Fibroblast of the conjunctiva (primary cell): ENCODE measurements at regions not wholly inside any gene's neighbourhood (a gene's known extent, or its start where the extent isn't known, plus 50 kb on each side); places are given as distances from the start of the nearest gene placed in this dataset.

Experiments used
- DNase-seq: peaks from one replicate; pipeline ENCODE4 v3.0.0-alpha.2; 2010; ENCODE audit warnings: low read depth

- DNase-seq: no peak
These were observed 128.7 kb upstream of the TLE3 start for GRCh38 chr15:70226337-70226980.

- no peak for DNase-seq
These were observed 127.7 kb upstream of the TLE3 start for GRCh38 chr15:70225416-70225815.

GRCh38 chr15:70222606-70223005 lies 124.9 kb upstream of the TLE3 start:
- DNase-seq: no peak

- DNase-seq: no peak
These were observed 122.9 kb upstream of the TLE3 start for GRCh38 chr15:70220490-70221096.

GRCh38 chr15:70219966-70220365 lies 122.2 kb upstream of the TLE3 start:
- no peak for DNase-seq

- DNase-seq: no peak
These were observed 121.7 kb upstream of the TLE3 start for GRCh38 chr15:70219256-70219895.

- DNase-seq: no peak
These were observed 119.8 kb upstream of the TLE3 start for GRCh38 chr15:70217226-70218160.

- DNase-seq: no peak
These were observed 118.2 kb upstream of the TLE3 start for GRCh38 chr15:70215951-70216350.

GRCh38 chr15:70214941-70215635 lies 117.4 kb upstream of the TLE3 start:
- DNase-seq: no peak

- DNase-seq: no peak
These were observed 116.6 kb upstream of the TLE3 start for GRCh38 chr15:70214276-70214675.

- no peak for DNase-seq
These were observed 116.1 kb upstream of the TLE3 start for GRCh38 chr15:70213794-70214193.

GRCh38 chr15:70212963-70213315 lies 115.2 kb upstream of the TLE3 start:
- no peak for DNase-seq

GRCh38 chr15:70212286-70212962 lies 114.7 kb upstream of the TLE3 start:
- DNase-seq: no peak

- no peak for DNase-seq
These were observed 112.8 kb upstream of the TLE3 start for GRCh38 chr15:70210528-70210927.

- DNase-seq: no peak
These were observed 112.4 kb upstream of the TLE3 start for GRCh38 chr15:70210076-70210475.

- no peak for DNase-seq
These were observed 111.8 kb upstream of the TLE3 start for GRCh38 chr15:70209499-70209898.

GRCh38 chr15:70208332-70208731 lies 110.6 kb upstream of the TLE3 start:
- DNase-seq: no peak

GRCh38 chr15:70206668-70207067 lies 109.0 kb upstream of the TLE3 start:
- DNase-seq: no peak

GRCh38 chr15:70204652-70205051 lies 106.9 kb upstream of the TLE3 start:
- no peak for DNase-seq

GRCh38 chr15:70203981-70204560 lies 106.4 kb upstream of the TLE3 start:
- DNase-seq: no peak

- no peak for DNase-seq
These were observed 105.0 kb upstream of the TLE3 start for GRCh38 chr15:70202756-70203155.
